ENCODE measurements at regions not wholly inside any gene's neighbourhood (a gene's known extent, or its start where the extent isn't known, plus 50 kb on each side); places are given as distances from the start of the nearest gene placed in this dataset.

DNA sequence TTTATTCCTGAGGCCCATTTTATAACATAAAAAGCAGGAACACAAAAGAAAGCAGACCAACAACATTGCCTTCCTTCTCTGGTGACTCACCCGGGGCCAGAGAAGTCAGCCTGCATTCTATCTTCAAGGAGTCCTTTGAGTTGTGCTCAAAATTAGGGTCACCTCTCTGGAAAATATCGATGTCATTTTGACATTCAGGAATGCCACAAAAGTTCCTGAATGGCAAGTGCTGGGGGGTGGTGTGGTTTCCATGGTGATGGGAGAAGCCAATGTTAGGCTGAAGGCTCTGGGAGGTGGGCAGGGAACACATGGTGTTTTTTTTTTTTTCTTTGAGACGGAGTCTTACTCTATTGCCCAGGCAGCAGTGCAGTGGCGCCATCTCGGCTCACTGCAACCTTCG, 159.6 kb downstream of the HAPSTR1 start:
- DNase-seq = no peak

DNA sequence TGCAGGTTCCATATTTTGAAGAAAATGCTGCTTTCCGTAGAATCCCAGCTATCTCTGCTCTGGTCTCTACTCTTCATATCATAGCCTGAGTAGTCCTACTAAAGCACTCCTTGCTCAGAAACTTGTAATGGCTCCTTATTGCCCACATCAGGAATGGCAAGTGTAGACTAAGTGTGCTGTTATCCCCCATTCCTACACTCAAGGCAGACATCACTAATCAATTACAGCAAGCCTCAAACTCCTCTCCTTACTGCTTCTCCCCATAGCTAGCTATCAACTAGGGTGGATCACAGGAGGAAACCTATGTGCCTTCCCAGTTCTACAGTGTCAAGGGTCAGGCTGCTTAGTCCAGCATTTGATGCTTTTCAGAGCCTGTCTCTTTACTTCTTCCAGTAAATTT, 163.4 kb downstream of the HAPSTR1 start:
- no peak for DNase-seq

DNA sequence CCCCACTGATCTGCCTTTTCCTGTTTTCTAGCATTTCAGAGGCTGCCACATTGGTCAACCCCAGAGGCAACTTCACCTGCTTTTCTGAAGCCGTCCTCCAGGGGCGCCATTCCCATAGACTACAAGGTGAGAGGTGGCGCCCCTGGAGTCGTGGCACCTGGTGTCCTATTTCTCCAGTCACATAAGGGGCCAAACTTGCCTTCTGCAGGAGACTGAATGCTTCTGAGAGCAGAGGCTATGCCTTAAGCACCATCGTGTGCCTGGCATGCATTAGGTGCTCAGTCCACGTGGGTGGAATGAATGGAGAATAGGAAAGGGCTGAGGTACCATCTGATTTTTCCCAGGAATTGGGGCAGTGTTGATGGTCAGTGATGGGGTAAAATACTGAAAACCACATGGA, 164.8 kb downstream of the HAPSTR1 start:
- no peak for DNase-seq

- no peak for DNase-seq
Measured at GRCh38 chr16:9257843-9258242, 166.4 kb downstream of the HAPSTR1 start.

DNA sequence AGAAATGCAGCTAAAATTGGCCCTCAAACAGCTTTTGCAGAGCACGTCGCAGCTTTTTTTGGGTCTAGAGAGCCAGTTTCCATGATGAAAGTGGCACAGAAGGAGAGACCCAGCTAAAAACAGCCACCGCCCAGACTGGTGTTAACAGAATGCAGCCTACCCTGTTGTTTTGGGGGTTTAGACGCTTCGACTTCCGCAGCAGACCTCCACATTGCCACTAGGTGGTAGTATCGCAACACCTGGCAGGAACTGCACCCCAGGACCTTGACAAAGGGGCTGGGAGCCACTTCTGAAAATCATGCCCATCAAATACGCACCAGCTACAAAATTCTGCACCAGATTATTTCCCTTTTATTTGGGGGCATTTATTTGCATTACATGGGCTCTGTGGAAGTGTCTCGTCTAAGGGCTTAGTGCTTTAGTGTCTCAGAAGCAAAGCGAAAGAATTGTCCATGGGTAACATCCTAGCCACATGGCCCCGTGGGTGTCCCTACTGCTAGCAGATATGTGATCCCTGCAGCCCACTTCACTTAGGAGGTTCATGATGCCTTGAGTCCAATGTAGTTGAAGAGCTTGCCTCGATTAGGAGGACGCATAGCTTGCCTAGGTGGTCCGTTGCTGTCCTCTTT, 167.1 kb downstream of the HAPSTR1 start:
- DNase-seq = peak; percentile 36

DNA sequence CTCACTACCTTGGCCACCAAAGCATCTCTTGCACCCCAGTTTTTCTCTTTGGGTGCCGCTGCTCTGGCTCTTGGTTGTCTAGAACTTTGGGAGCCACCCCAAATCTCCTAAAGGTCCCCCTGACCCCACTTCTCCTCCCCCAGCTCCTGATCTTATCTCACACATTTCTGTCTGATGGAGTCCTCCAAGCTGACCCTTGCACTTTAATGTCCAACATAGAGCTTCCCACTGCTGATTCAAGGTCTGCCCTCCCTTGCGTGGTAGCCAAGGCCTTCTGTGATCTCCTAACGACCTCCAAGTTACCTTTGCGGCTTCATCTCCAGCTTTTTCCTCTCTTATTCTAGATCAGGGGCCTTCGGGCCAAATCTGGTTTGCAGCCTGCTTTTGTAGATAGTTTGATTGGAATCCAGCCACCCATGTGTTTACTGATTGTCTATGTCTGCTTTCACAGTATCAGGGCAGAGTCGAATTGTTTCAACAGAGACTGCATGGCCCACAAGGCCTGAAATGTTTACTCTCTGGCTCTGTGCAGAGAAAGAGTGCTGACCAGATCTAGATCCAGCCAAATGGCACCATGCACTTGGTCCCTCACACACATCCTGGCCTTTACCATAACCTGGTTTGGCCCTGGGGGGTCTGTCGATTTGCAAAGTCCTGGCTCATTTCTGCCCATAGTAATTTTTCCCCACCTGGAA, 168.6 kb downstream of the HAPSTR1 start:
- DNase-seq = no peak

DNA sequence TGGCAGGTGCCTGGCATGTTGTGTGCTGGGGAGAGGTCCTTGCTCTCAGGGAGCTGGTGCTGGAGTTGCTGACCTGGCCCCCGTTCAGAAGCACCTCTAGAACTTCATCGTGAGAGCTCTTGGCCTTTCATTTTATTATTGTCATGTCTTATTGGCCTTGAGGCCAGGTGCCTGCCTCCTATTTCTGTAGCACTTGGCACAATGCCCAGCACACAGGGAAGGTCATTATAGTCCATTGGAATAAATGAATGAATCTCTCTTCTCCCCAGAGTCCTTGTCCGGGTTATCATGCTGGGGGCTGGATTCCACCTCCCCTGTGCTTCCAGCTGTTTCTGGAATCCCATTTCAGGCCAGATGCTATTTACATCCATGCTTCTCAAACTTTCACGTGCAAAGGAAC, 169.2 kb downstream of the HAPSTR1 start:
- no peak for DNase-seq

GRCh38 chr16:9261376-9261775, 169.9 kb downstream of the HAPSTR1 start:
- no peak for DNase-seq

DNA sequence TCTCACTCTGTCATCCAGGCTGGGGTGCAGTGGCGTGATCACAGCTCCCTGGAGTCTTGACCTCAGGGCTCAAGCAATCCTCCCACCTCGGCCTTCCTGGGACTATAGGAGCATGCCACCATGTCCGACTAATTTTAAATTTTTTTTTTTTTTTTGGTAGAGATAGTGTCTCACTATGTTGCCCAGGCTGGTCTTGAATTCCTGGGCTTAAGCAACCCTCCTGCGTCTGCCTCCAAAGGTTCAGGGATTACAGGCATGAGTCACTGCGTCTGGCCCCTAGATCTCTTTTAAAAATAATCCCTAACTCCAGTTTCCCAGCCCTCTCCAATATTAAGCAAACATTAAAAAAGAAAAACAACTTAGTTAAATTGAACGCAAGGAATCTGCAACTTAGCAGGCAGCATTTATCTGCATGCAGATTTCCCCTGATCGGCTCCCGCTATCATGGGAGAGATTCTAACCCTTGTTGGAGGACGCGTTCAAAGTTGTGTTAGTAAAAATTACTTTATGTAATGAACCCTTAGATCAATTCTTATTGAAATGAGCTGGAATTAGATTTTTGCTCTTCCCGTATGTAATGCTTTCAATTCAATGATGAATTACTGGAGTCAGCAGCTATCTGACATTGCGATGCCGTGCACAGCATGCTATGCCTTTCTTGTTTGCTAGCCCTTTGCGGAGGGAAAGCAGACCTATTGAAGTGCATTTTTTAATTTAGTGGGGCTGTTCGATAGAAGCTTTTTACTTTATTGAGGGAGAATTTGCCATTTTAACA, 171.7 kb downstream of the HAPSTR1 start:
- no peak for DNase-seq

GRCh38 chr16:9264067-9264466, 172.6 kb downstream of the HAPSTR1 start:
- no peak for DNase-seq

GRCh38 chr16:9268446-9268845, 177.0 kb downstream of the HAPSTR1 start:
- DNase-seq = no peak

DNA sequence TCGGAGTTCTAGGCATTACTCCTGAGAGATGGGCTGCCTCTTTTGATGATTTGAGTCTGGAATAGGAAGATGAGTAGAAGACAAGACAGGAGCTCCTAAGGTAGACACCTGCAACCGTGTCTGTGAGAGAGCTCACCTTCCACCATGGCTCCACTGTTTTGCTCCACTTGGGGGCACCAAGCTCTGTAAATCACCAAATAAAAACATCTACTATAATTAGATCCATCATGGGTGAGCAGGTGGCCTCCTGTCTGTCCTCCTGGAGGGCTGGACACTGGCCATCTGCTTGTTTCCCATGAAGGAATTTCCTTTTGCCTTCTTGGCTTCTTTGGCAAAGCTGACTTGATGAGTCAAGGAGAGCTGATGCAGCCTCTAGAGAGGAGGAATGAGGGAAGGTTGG, 179.0 kb downstream of the HAPSTR1 start:
- DNase-seq = no peak

DNA sequence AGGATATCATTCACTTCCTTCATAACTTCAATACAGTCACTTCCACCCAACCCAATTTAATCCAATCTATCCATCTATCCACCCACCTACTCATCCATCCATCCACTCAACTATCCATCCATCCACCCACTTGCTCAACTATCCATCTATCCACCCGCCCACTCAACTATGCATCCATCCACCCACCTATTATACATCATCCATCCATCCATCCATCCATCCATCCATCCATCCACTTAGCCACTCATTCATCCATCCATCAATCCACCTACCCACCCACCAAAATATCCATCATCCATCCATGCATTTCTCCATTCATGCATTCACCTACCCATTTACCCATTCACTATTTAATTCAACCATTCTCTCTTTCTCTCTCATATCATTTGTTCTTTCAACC, 179.5 kb downstream of the HAPSTR1 start:
- no peak for DNase-seq

- DNase-seq = no peak
Measured at GRCh38 chr16:9271841-9272240, 180.4 kb downstream of the HAPSTR1 start.

DNA sequence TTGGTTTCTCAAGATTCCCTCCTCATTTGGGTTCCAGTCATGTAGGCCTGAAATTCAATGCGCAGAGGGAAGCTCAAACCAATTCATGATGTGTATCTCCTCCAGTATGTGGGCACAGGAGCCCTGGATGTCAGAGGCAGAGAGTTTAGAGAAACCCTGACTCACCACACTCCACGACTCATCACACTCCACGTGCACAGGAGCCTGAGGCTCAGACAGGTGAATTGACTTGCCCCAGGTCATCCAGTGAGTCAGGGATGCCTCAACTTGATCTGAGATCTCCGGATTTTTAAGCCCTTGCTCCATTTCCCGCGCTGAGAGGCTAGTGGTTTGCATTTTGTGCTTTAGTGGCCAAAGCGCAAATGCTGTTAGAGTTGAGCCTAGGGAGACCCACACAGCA, 183.9 kb downstream of the HAPSTR1 start:
- DNase-seq = no peak

DNA sequence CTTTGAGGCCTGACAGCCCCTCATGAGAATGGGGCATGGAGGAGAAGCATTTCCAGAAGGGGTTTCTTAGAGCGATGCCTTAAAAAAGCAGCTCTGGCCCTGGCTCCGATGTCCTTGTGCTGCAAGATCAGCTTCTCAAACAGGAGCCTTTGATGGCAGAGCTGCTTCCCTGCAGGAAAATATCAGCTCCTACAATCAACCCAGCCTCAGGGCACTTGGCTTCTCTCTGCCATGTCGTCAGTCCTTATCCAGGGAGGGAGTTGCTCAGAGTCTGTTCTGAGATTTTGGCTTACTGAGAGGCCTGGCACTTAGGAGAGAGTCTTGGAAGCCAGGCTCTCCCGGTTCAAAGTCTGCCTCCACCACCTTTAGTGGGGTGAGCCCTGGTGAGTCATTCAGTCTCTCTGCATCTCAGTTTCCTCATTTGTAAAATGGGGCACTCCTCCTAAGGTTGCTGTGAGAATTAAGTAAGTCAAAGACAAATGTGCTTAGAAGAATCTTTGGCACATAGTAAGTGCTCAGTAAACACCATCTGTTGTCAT, 184.4 kb downstream of the HAPSTR1 start:
- no peak for DNase-seq

DNA sequence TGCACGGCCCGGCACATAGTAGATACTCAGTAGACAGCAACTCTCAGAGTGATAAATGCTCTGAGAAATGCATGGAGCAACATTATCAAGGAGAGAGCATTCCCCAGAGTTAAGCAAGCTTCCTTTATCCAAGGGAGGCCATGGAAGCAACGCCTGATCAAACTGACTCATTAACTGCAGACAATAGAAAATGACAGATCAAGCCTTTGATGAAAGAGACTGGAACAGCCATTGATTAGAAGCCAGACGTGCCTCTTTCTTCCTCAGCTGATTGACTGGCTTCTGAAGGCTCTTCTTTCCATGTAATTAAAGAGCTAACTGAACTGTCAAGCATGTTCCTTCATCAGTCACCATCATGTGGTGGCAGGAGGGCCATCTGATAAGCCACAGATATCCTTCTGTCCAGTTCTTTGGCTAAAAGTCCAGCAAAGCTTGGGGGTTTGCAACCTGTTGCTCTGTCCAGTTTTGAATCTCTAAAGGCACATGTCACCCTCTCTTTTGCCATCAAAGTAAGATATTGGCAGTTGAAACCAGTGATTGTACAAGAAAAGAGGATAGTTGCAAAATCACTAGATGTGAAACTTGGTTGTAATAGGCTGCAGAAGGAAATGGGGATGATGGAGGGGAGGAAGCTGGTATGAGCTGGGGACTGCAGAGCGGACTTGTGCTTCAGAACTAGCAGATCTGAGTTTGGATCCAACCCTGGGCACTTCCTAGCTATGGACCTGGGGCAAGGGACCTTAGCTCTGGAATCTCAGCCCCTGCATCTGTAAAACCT, 188.0 kb downstream of the HAPSTR1 start:
- no peak for DNase-seq

DNA sequence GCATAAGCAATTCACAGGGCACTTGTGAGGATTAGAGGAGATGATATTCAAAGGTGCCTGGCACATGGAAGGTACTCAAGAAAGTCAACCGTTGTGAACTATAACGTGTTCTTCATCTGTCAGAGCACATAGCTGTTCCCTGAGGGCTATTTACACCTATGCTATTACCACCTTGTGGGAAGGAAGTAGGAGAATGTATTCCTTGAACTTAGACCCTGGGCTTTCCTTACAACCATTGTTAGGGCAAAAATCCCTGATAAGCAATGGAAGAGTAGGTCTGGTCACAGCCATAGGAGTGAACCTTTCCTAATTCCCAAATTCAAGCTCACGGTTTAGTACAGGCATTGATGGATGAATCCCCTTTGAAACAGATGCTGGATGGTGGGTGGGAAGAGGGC, 188.6 kb downstream of the HAPSTR1 start:
- DNase-seq = no peak

GRCh38 chr16:9286930-9287329, 195.5 kb downstream of the HAPSTR1 start:
- DNase-seq = no peak

- peak; percentile 22 for DNase-seq
Measured at GRCh38 chr16:9296271-9296590, 204.8 kb downstream of the HAPSTR1 start.

- DNase-seq = no peak
Measured at GRCh38 chr16:9297437-9298113, 206.1 kb downstream of the HAPSTR1 start.

DNA sequence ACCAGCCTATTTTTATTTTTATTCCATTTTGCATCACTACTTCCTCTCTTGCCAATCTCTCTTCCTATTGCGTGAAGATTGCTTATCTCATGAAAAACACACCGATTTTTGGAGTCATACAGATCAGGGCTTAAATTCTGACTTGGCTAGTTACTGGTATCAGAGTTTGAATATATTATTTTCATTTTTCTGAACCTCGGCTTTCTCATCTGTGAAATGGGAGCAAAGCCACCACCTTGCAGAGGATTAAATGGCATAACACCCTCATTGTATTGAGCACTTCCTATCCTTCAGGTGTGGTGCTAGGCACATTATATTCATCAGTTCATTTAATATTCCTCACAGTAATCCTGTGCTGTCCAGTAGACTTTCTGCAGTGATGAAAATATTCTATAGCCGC, 208.8 kb downstream of the HAPSTR1 start:
- no peak for DNase-seq

All from right kidney (tissue), 1 donor.